Left lung (tissue), 4 donors: ENCODE measurements at regions not wholly inside any gene's neighbourhood (a gene's known extent, or its start where the extent isn't known, plus 50 kb on each side); places are given as distances from the start of the nearest gene placed in this dataset.

Experiments
- ATAC-seq: fragments of 200-7000 bp; cut with Tn5 transposase; one replicate; pipeline ENCODE4 v1.9.1; 2020; ENCODE audit warnings: moderate library complexity
- DNase-seq, 4 donors: peaks; one replicate each; pipeline ENCODE4 v3.0.0-alpha.2; 2013 to 2020
- H3K27ac ChIP-seq, 2 donors: fragments of 200-600 bp; sonication (generic) in 1 of 2; one replicate each; pipeline versions ENCODE4 v1.5.0 to v1.8.0; 2020 to 2021
- H3K27me3 ChIP-seq, 2 donors: fragments of 200-600 bp; sonication (generic) in 1 of 2; one replicate each; pipeline versions ENCODE4 v1.5.0 to v1.8.0; 2020 to 2021
- H3K36me3 ChIP-seq, 2 donors: fragments of 200-600 bp; sonication (generic) in 1 of 2; one replicate each; pipeline versions ENCODE4 v1.5.0 to v1.8.0; 2020 to 2021
- H3K4me1 ChIP-seq, 2 donors: fragments of 200-600 bp; one replicate each; pipeline ENCODE4 v1.8.0; 2021
- H3K4me3 ChIP-seq, 2 donors: fragments of 200-600 bp; sonication (generic) in 1 of 2; one replicate each; pipeline versions ENCODE4 v1.5.0 to v1.8.0; 2020 to 2021; ENCODE audit warnings: mild to moderate bottlenecking in 1 of 2
- H3K9me3 ChIP-seq, 2 donors: fragments of 200-600 bp; sonication (generic) in 1 of 2; one replicate each; pipeline versions ENCODE4 v1.5.0 to v1.8.0; 2020 to 2021
- CTCF ChIP-seq, 2 donors: fragments of 200-600 bp; sonication (generic) in 1 of 2; IDR thresholded peaks; one replicate each; pipeline versions ENCODE4 v1.5.0 to v1.8.0; 2021; ENCODE audit warnings: antibody characterized with exemption in 2 of 2
- intact Hi-C, 2 donors: fragments of 100-400 bp; cut with DNase I; formaldehyde crosslinking; loops; one replicate each; pipeline versions ENCODE4 v1.11.2 to v1.14.2; 2022
- donor health status: DM: no; HTN: yes; CAD: no.
- donor health status: DM: no; HTN: no; CAD: no.

GRCh38 chr11:16454289-16454863 lies 98.0 kb upstream of the SOX6 start:
- H3K4me1 ChIP-seq = no peaks in the 10 kb centered on the region
- no peak for ATAC-seq

GRCh38 chr11:16448123-16448717 lies 91.9 kb upstream of the SOX6 start:
- no peak overlapping the region for H3K27ac ChIP-seq
- no peak for TF ChIP-seq CTCF (IDR thresholded peaks at IDR 0.05)
- H3K9me3 ChIP-seq = no peaks in the 10 kb centered on the region
- H3K36me3 ChIP-seq = no peaks in the 10 kb centered on the region
- DNase-seq = no peak
- intact Hi-C loops = no loop called here
- H3K4me1 ChIP-seq = no peaks in the 10 kb centered on the region
- no peak overlapping the region for H3K4me3 ChIP-seq
- H3K27me3 ChIP-seq = no peaks in the 10 kb centered on the region
- ATAC-seq = no peak

More at GRCh38 chr11:16454289-16454863, 98.0 kb upstream of the SOX6 start:
- Histone ChIP-seq H3K36me3 (no peaks in the 10 kb centered on the region), H3K27ac (no peak overlapping the region), H3K27me3 (no peaks in the 10 kb centered on the region), H3K4me3 (no peak overlapping the region), H3K9me3 (no peaks in the 10 kb centered on the region)
- intact Hi-C loops = no loop called here
- no peak for DNase-seq
- no peak for TF ChIP-seq CTCF (IDR thresholded peaks at IDR 0.05)

- no peak for TF ChIP-seq CTCF (IDR thresholded peaks at IDR 0.05)
- no peaks in the 10 kb centered on the region for H3K27me3 ChIP-seq
- DNase-seq (no peak), ATAC-seq (no peak)
- H3K9me3 ChIP-seq = no peaks in the 10 kb centered on the region
- no peak overlapping the region for H3K4me3 ChIP-seq
- H3K36me3 ChIP-seq = no peaks in the 10 kb centered on the region
- H3K4me1 ChIP-seq = no peaks in the 10 kb centered on the region
- intact Hi-C loops = no loop called here
- H3K27ac ChIP-seq = no peak overlapping the region
These were observed 85.1 kb upstream of the SOX6 start for GRCh38 chr11:16441461-16441860.

- Histone ChIP-seq H3K4me1 (no peaks in the 10 kb centered on the region), H3K27ac (no peak overlapping the region), H3K9me3 (no peaks in the 10 kb centered on the region), H3K4me3 (no peak overlapping the region), H3K27me3 (no peaks in the 10 kb centered on the region), H3K36me3 (no peaks in the 10 kb centered on the region)
- ATAC-seq (no peak), DNase-seq (no peak)
- TF ChIP-seq CTCF (IDR thresholded peaks at IDR 0.05) = no peak
- intact Hi-C loops = no loop called here
These were observed 83.8 kb upstream of the SOX6 start for GRCh38 chr11:16440136-16440535.

GRCh38 chr11:16434036-16434435 lies 77.7 kb upstream of the SOX6 start:
- intact Hi-C loops = no loop called here
- no peak for TF ChIP-seq CTCF (IDR thresholded peaks at IDR 0.05)
- DNase-seq = no peak
- no peak overlapping the region for H3K27ac ChIP-seq
- peaks cover 0 to 17% of the 10 kb centered on the region in 2 donors for H3K9me3 ChIP-seq
- H3K4me3 ChIP-seq = no peak overlapping the region
- H3K36me3 ChIP-seq = no peaks in the 10 kb centered on the region
- ATAC-seq = no peak
- H3K4me1 ChIP-seq = no peaks in the 10 kb centered on the region
- no peaks in the 10 kb centered on the region for H3K27me3 ChIP-seq
